ENCODE measurements at regions not wholly inside any gene's neighbourhood (a gene's known extent, or its start where the extent isn't known, plus 50 kb on each side); places are given as distances from the start of the nearest gene placed in this dataset.

- Histone ChIP-seq H3K4me1 (ENCODE audit: insufficient read depth, low read length, poor library complexity, severe bottlenecking) (no peaks in the 10 kb centered on the region), H3K27me3 (replicated peaks; ENCODE audit: insufficient read depth, low read depth, low read length, poor library complexity) (peaks cover 28% of the 10 kb centered on the region), H3K4me3 (ENCODE audit: low read depth, low read length, poor library complexity, severe bottlenecking) (peak overlapping the region; percentile 40), H3K36me3 (ENCODE audit: insufficient read depth, low read length, poor library complexity, severe bottlenecking) (no peaks in the 10 kb centered on the region), H3K27ac (ENCODE audit: low read depth, low read length, poor library complexity, severe bottlenecking) (no peak overlapping the region), H3K9me3 (ENCODE audit: low read depth, low read length, poor library complexity, severe bottlenecking) (no peaks in the 10 kb centered on the region)
- CTCF ChIA-PET, result interaction anchor here (0.6 to 1.4 kb wide), 2 partner anchors 18 to 527 kb away, joined by 3 read pairs; no protein-coding TSS in a partner anchor
- BruUV-seq (replicated peaks), result no TSS peak
- POLR2A ChIA-PET (ENCODE audit: low non-redundant PET), result no interaction called here
- no peak for DNase-seq (ENCODE audit: low spot score)
- intact Hi-C loops (cut with micrococcal nuclease; ENCODE audit: unreplicated experiment), result no loop called here
- TF ChIP-seq EZH2 (IDR thresholded peaks at IDR 0.05; ENCODE audit: borderline replicate concordance, low read depth, low read length, poor library complexity, severe bottlenecking), result peak; percentile 59
- TF ChIP-seq CTCF (conservative IDR thresholded peaks at IDR 0.05; ENCODE audit: low read depth, low read length), result no peak
Observed at GRCh38 chr1:9181990-9182783, 52.4 kb upstream of the H6PD start.

- Histone ChIP-seq H3K27me3 (replicated peaks; ENCODE audit: insufficient read depth, low read depth, low read length, poor library complexity) (peaks cover 31% of the 10 kb centered on the region), H3K36me3 (ENCODE audit: insufficient read depth, low read length, poor library complexity, severe bottlenecking) (no peaks in the 10 kb centered on the region), H3K4me3 (ENCODE audit: low read depth, low read length, poor library complexity, severe bottlenecking) (peak overlapping the region; percentile 40), H3K27ac (ENCODE audit: low read depth, low read length, poor library complexity, severe bottlenecking) (no peak overlapping the region), H3K4me1 (ENCODE audit: insufficient read depth, low read length, poor library complexity, severe bottlenecking) (no peaks in the 10 kb centered on the region), H3K9me3 (ENCODE audit: low read depth, low read length, poor library complexity, severe bottlenecking) (no peaks in the 10 kb centered on the region)
- ChIA-PET POLR2A (ENCODE audit: low non-redundant PET) (no interaction called here), CTCF (interaction anchor here (0.5 kb wide), 1 partner anchor 17 kb away, joined by 4 read pairs; no protein-coding TSS in a partner anchor)
- DNase-seq (ENCODE audit: low spot score), result no peak
- intact Hi-C loops (cut with micrococcal nuclease; ENCODE audit: unreplicated experiment), result no loop called here
- TF ChIP-seq EZH2 (IDR thresholded peaks at IDR 0.05; ENCODE audit: borderline replicate concordance, low read depth, low read length, poor library complexity, severe bottlenecking) (peak; percentile 39), CTCF (conservative IDR thresholded peaks at IDR 0.05; ENCODE audit: low read depth, low read length) (no peak)
- no TSS peak for BruUV-seq (replicated peaks)
Observed at GRCh38 chr1:9182784-9183257, 51.8 kb upstream of the H6PD start.

- no peaks in the 10 kb centered on the region for H3K36me3 ChIP-seq (ENCODE audit: insufficient read depth, low read length, poor library complexity, severe bottlenecking)
- H3K4me3 ChIP-seq (ENCODE audit: low read depth, low read length, poor library complexity, severe bottlenecking), result no peak overlapping the region
- POLR2A ChIA-PET (ENCODE audit: low non-redundant PET), result no interaction called here
- TF ChIP-seq EZH2 (IDR thresholded peaks at IDR 0.05; ENCODE audit: borderline replicate concordance, low read depth, low read length, poor library complexity, severe bottlenecking), result no peak
- no peak for TF ChIP-seq CTCF (conservative IDR thresholded peaks at IDR 0.05; ENCODE audit: low read depth, low read length)
- BruUV-seq (replicated peaks), result no TSS peak
- intact Hi-C loops (cut with micrococcal nuclease; ENCODE audit: unreplicated experiment), result no loop called here
- DNase-seq (ENCODE audit: low spot score), result no peak
- H3K27me3 ChIP-seq (replicated peaks; ENCODE audit: insufficient read depth, low read depth, low read length, poor library complexity), result peaks cover 31% of the 10 kb centered on the region
- no peak overlapping the region for H3K27ac ChIP-seq (ENCODE audit: low read depth, low read length, poor library complexity, severe bottlenecking)
- no peaks in the 10 kb centered on the region for H3K4me1 ChIP-seq (ENCODE audit: insufficient read depth, low read length, poor library complexity, severe bottlenecking)
- H3K9me3 ChIP-seq (ENCODE audit: low read depth, low read length, poor library complexity, severe bottlenecking), result no peaks in the 10 kb centered on the region
- CTCF ChIA-PET, result interaction anchor here (0.5 kb wide), 1 partner anchor 18 kb away, joined by 4 read pairs; no protein-coding TSS in a partner anchor
Observed at GRCh38 chr1:9183441-9183840, 51.1 kb upstream of the H6PD start.

Data from A673 (cell line).